Dendritic cell treated with granulocyte-macrophage colony-stimulating factor and Interleukin-4, amounts not matched to agents 40 ng/mL and 50 ng/mL, for 4 days (primary cell): ENCODE measurements at regions not wholly inside any gene's neighbourhood (a gene's known extent, or its start where the extent isn't known, plus 50 kb on each side); places are given as distances from the start of the nearest gene placed in this dataset.
"Not testable (repeated sequence)": the region's sequence is repeated elsewhere in the genome, so short reads cannot be mapped to it uniquely, and the experiment has no call there.

ENCODE experiments used
- H3K27ac Mint-ChIP-seq: one replicate; pipeline ENCODE4 v1.8.0; 2022; ENCODE audit warnings: mild to moderate bottlenecking, mixed read lengths
- H3K27me3 Mint-ChIP-seq: one replicate; pipeline ENCODE4 v1.8.0; 2022; ENCODE audit warnings: mild to moderate bottlenecking, mixed read lengths
- H3K36me3 Mint-ChIP-seq: one replicate; pipeline ENCODE4 v1.8.0; 2022; ENCODE audit warnings: low read depth, mixed read lengths
- H3K4me1 Mint-ChIP-seq: one replicate; pipeline ENCODE4 v1.8.0; 2022; ENCODE audit warnings: low read depth, mixed read lengths
- H3K4me3 Mint-ChIP-seq: one replicate; pipeline ENCODE4 v1.8.0; 2022; ENCODE audit warnings: mild to moderate bottlenecking, moderate library complexity, mixed read lengths
- H3K9me3 Mint-ChIP-seq: one replicate; pipeline ENCODE4 v1.8.0; 2022; ENCODE audit warnings: mixed read lengths
- intact Hi-C: fragments of 100-400 bp; cut with micrococcal nuclease; formaldehyde crosslinking; loops from one replicate; pipeline ENCODE4 v1.15.0; 2022

GRCh38 chrX:110514509-110514908 lies 155.9 kb downstream of the RTL9 start:
- H3K27ac Mint-ChIP-seq = no peak overlapping the region
- H3K27me3 Mint-ChIP-seq = no peaks in the 10 kb centered on the region
- intact Hi-C loops = no loop called here
- no peaks in the 10 kb centered on the region for H3K4me1 Mint-ChIP-seq
- H3K9me3 Mint-ChIP-seq = peaks cover 11% of the 10 kb centered on the region
- no peak overlapping the region for H3K4me3 Mint-ChIP-seq
- H3K36me3 Mint-ChIP-seq = no peaks in the 10 kb centered on the region

- intact Hi-C loops = no loop called here
- Mint-ChIP-seq H3K27ac (no peak overlapping the region), H3K4me1 (no peaks in the 10 kb centered on the region), H3K4me3 (no peak overlapping the region), H3K9me3 (no peaks in the 10 kb centered on the region), H3K27me3 (no peaks in the 10 kb centered on the region), H3K36me3 (no peaks in the 10 kb centered on the region)
These were observed 160.9 kb downstream of the RTL9 start for GRCh38 chrX:110519501-110519900.

GRCh38 chrX:110519906-110520452 lies 161.3 kb downstream of the RTL9 start:
- H3K27me3 Mint-ChIP-seq = no peaks in the 10 kb centered on the region
- no peak overlapping the region for H3K4me3 Mint-ChIP-seq
- no peaks in the 10 kb centered on the region for H3K36me3 Mint-ChIP-seq
- no peaks in the 10 kb centered on the region for H3K9me3 Mint-ChIP-seq
- no peak overlapping the region for H3K27ac Mint-ChIP-seq
- no peaks in the 10 kb centered on the region for H3K4me1 Mint-ChIP-seq
- intact Hi-C loops = no loop called here

GRCh38 chrX:110520652-110521051 lies 162.0 kb downstream of the RTL9 start:
- H3K4me3 Mint-ChIP-seq, H3K4me1 Mint-ChIP-seq, H3K36me3 Mint-ChIP-seq, H3K27ac Mint-ChIP-seq, intact Hi-C loops, H3K9me3 Mint-ChIP-seq, H3K27me3 Mint-ChIP-seq: not testable (repeated sequence)

GRCh38 chrX:110531873-110532580 lies 173.4 kb downstream of the RTL9 start:
- H3K9me3 Mint-ChIP-seq = no peaks in the 10 kb centered on the region

GRCh38 chrX:110532581-110532931 lies 173.9 kb downstream of the RTL9 start:
- Mint-ChIP-seq H3K9me3 (no peaks in the 10 kb centered on the region), H3K27me3 (no peaks in the 10 kb centered on the region), H3K4me1 (peaks cover 6% of the 10 kb centered on the region), H3K36me3 (no peaks in the 10 kb centered on the region), H3K4me3 (no peak overlapping the region), H3K27ac (no peak overlapping the region)
- intact Hi-C loops = no loop called here

More at GRCh38 chrX:110531873-110532580, 173.4 kb downstream of the RTL9 start:
- no peak overlapping the region for H3K4me3 Mint-ChIP-seq
- no peaks in the 10 kb centered on the region for H3K27me3 Mint-ChIP-seq
- intact Hi-C loops = no loop called here
- no peaks in the 10 kb centered on the region for H3K36me3 Mint-ChIP-seq
- H3K4me1 Mint-ChIP-seq = peaks cover 6% of the 10 kb centered on the region
- H3K27ac Mint-ChIP-seq = no peak overlapping the region

- Mint-ChIP-seq H3K27ac (no peak overlapping the region), H3K36me3 (no peaks in the 10 kb centered on the region), H3K4me3 (no peak overlapping the region), H3K9me3 (no peaks in the 10 kb centered on the region), H3K4me1 (peaks cover 6% of the 10 kb centered on the region), H3K27me3 (no peaks in the 10 kb centered on the region)
- intact Hi-C loops = no loop called here
These were observed 178.2 kb downstream of the RTL9 start for GRCh38 chrX:110536816-110537215.

- Mint-ChIP-seq H3K27ac (no peak overlapping the region), H3K27me3 (no peaks in the 10 kb centered on the region), H3K4me1 (peaks cover under 1% of the 10 kb centered on the region), H3K4me3 (no peak overlapping the region), H3K36me3 (no peaks in the 10 kb centered on the region), H3K9me3 (no peaks in the 10 kb centered on the region)
- intact Hi-C loops = no loop called here
These were observed 182.6 kb downstream of the RTL9 start for GRCh38 chrX:110541266-110541665.

- intact Hi-C loops, H3K4me1 Mint-ChIP-seq, H3K4me3 Mint-ChIP-seq, H3K9me3 Mint-ChIP-seq, H3K36me3 Mint-ChIP-seq, H3K27me3 Mint-ChIP-seq, H3K27ac Mint-ChIP-seq: not testable (repeated sequence)
These were observed 192.2 kb downstream of the RTL9 start for GRCh38 chrX:110550854-110551253.

GRCh38 chrX:110557864-110558263 lies 199.2 kb downstream of the RTL9 start:
- peaks cover 10% of the 10 kb centered on the region for H3K9me3 Mint-ChIP-seq
- H3K36me3 Mint-ChIP-seq = no peaks in the 10 kb centered on the region
- no peaks in the 10 kb centered on the region for H3K27me3 Mint-ChIP-seq
- no peaks in the 10 kb centered on the region for H3K4me1 Mint-ChIP-seq
- no peak overlapping the region for H3K4me3 Mint-ChIP-seq
- no peak overlapping the region for H3K27ac Mint-ChIP-seq
- intact Hi-C loops = no loop called here

- Mint-ChIP-seq H3K4me3 (no peak overlapping the region), H3K36me3 (no peaks in the 10 kb centered on the region), H3K27me3 (no peaks in the 10 kb centered on the region), H3K9me3 (peaks cover 10% of the 10 kb centered on the region), H3K4me1 (no peaks in the 10 kb centered on the region), H3K27ac (no peak overlapping the region)
- intact Hi-C loops = no loop called here
These were observed 199.8 kb downstream of the RTL9 start for GRCh38 chrX:110558406-110558805.

GRCh38 chrX:110561034-110561433 lies 202.4 kb downstream of the RTL9 start:
- intact Hi-C loops = no loop called here
- no peak overlapping the region for H3K27ac Mint-ChIP-seq
- H3K4me1 Mint-ChIP-seq = no peaks in the 10 kb centered on the region
- no peaks in the 10 kb centered on the region for H3K27me3 Mint-ChIP-seq
- H3K4me3 Mint-ChIP-seq = no peak overlapping the region
- H3K9me3 Mint-ChIP-seq = peaks cover 10% of the 10 kb centered on the region
- H3K36me3 Mint-ChIP-seq = no peaks in the 10 kb centered on the region

- H3K4me3 Mint-ChIP-seq = no peak overlapping the region
- no peaks in the 10 kb centered on the region for H3K27me3 Mint-ChIP-seq
- H3K9me3 Mint-ChIP-seq = no peaks in the 10 kb centered on the region
- no peak overlapping the region for H3K27ac Mint-ChIP-seq
- no peaks in the 10 kb centered on the region for H3K4me1 Mint-ChIP-seq
- intact Hi-C loops = no loop called here
- no peaks in the 10 kb centered on the region for H3K36me3 Mint-ChIP-seq
These were observed 204.6 kb downstream of the RTL9 start for GRCh38 chrX:110563282-110563681.

GRCh38 chrX:110568441-110568840 lies 209.8 kb downstream of the RTL9 start:
- Mint-ChIP-seq H3K9me3 (no peaks in the 10 kb centered on the region), H3K4me1 (peaks cover 7% of the 10 kb centered on the region), H3K27me3 (no peaks in the 10 kb centered on the region), H3K4me3 (no peak overlapping the region), H3K27ac (no peak overlapping the region), H3K36me3 (no peaks in the 10 kb centered on the region)
- intact Hi-C loops = no loop called here

- H3K9me3 Mint-ChIP-seq = no peaks in the 10 kb centered on the region
- intact Hi-C loops = no loop called here
- H3K27me3 Mint-ChIP-seq = no peaks in the 10 kb centered on the region
- H3K4me3 Mint-ChIP-seq = no peak overlapping the region
- H3K36me3 Mint-ChIP-seq = no peaks in the 10 kb centered on the region
- H3K4me1 Mint-ChIP-seq = peaks cover 7% of the 10 kb centered on the region
- no peak overlapping the region for H3K27ac Mint-ChIP-seq
These were observed 210.9 kb downstream of the RTL9 start for GRCh38 chrX:110569506-110569905.
